Pancreas (tissue), 10 donors: ENCODE measurements at regions not wholly inside any gene's neighbourhood (a gene's known extent, or its start where the extent isn't known, plus 50 kb on each side); places are given as distances from the start of the nearest gene placed in this dataset.
"Not testable (repeated sequence)": the region's sequence is repeated elsewhere in the genome, so short reads cannot be mapped to it uniquely, and the experiment has no call there.

Experiments
- ATAC-seq, 4 donors: fragments of 200-7000 bp; cut with Tn5 transposase; one replicate each; pipeline versions ENCODE4 v1.8.0 to v1.9.1; 2020; ENCODE audit warnings: mild to moderate bottlenecking in 4 of 4, moderate library complexity in 4 of 4
- DNase-seq, 6 donors: peaks; one replicate each; pipeline ENCODE4 v3.0.0-alpha.2; 2020
- FAIRE-seq: peaks from 2 replicates; lab custom pipeline; 2012; peaks lifted over from hg19 to GRCh38; lab: Jason Lieb, UNC
- H3K27ac ChIP-seq, 4 donors: fragments of 200-600 bp; sonication (generic); 1 replicate in 3 of 4; 2 replicates in 1 of 4; pipeline versions ENCODE4 v1.5.0 to v1.8.0; 2020
- H3K27me3 ChIP-seq, 4 donors: fragments of 200-600 bp; one replicate each; pipeline ENCODE4 v1.8.0; 2021
- H3K36me3 ChIP-seq, 3 donors: fragments of 200-600 bp; sonication (generic) in 1 of 3; one replicate each; pipeline versions ENCODE4 v1.5.0 to v1.8.0; 2020 to 2021
- H3K4me1 ChIP-seq, 3 donors: fragments of 200-600 bp; one replicate each; pipeline ENCODE4 v1.8.0; 2021
- H3K4me3 ChIP-seq, 4 donors: fragments of 200-600 bp; sonication (generic) in 2 of 4; one replicate each; pipeline versions ENCODE4 v1.5.0 to v1.8.0; 2020 to 2021
- H3K9me3 ChIP-seq, 4 donors: fragments of 200-600 bp; one replicate each; pipeline ENCODE4 v1.8.0; 2021
- CTCF ChIP-seq, 4 donors: fragments of 200-600 bp; sonication (generic) in 3 of 4; IDR thresholded peaks; one replicate each; pipeline versions ENCODE4 v1.5.0 to v1.8.0; 2021; ENCODE audit warnings: antibody characterized with exemption in 4 of 4
- WGBS, 2 donors: extraction: QIAGEN DNeasy Blood & Tissue Kit; methylation state at CpG; one replicate each; pipeline ENCODE4 v1.1.7; 2013; 5-methylcytosine and 5-hydroxymethylcytosine counted together
- intact Hi-C, 3 donors: fragments of 100-400 bp; cut with DNase I; formaldehyde crosslinking; loops; one replicate each; pipeline versions ENCODE4 v1.11.1 to v1.14.2; 2022
- donor health status: healthy with polysubstance abuse.
- donor health status: DM: no; HTN: no; CAD: no; lungs with moderate emphysema.
- donor health status: DM: no; HTN: no; CAD: no.
- donor health status: control.
- donor health status: control.
- donor health status: Bipolar disorder and iron deficiency.
- donor health status: DM: yes; HTN: yes; CAD: no.
- donor health status: DM: no; HTN: no; CAD: no.
- donor health status: DM: no; HTN: no; CAD: no.
- donor health status: DM: yes; HTN: yes; CAD: no.

GRCh38 chr15:79777916-79778315 lies 118.9 kb downstream of the MTHFS start:
- no peak for FAIRE-seq
- WGBS, 2 donors: 51 to 53% methylated on average over 2 of the region's 2 CpGs
- no peaks in the 10 kb centered on the region for H3K36me3 ChIP-seq
- H3K27me3 ChIP-seq: no peaks in the 10 kb centered on the region
- TF ChIP-seq CTCF (IDR thresholded peaks at IDR 0.05): no peak
- no peak overlapping the region for H3K4me3 ChIP-seq
- intact Hi-C loops: no loop called here
- DNase-seq: no peak
- no peak overlapping the region for H3K27ac ChIP-seq
- ATAC-seq: no peak
- no peaks in the 10 kb centered on the region for H3K9me3 ChIP-seq
- H3K4me1 ChIP-seq: no peaks in the 10 kb centered on the region

DNA sequence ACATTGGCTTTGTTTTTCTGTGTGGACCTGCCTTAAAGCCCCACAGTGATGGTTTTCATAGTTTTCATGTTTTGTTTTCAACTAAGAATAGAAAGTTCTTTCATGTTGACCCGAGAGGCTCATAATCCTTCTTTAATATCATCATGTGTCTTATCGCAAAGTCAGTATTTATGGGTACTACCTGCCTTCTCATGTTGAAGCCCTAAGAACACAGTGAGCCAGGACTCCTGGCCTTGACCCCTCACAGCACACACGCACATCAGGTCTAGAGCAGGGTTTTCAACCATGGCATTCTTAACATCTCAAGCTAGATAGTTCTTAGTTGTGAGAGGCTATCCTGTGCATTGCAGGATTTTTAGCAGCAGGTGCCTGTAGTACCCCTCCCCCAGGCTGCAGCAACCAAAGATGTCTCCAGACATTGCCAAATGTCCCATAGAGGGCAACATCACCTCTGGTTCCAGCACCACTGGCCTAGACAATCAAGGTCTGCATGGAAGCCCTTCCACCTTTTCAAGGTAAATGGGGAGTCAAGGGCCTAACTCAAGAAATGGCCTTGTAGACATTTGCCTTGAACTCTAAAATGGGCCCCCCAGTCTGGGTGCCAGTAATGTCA lies 118.3 kb downstream of the MTHFS start:
- Histone ChIP-seq H3K9me3 (no peaks in the 10 kb centered on the region), H3K27ac (no peak overlapping the region), H3K27me3 (no peaks in the 10 kb centered on the region), H3K4me1 (no peaks in the 10 kb centered on the region), H3K4me3 (no peak overlapping the region), H3K36me3 (no peaks in the 10 kb centered on the region)
- TF ChIP-seq CTCF (IDR thresholded peaks at IDR 0.05): no peak
- 94 to 98% methylated on average over 3 of the region's 3 CpGs for WGBS, 2 donors
- intact Hi-C loops: no loop called here
- ATAC-seq (no peak), DNase-seq (no peak), FAIRE-seq (no peak)

GRCh38 chr15:79779746-79780145 lies 117.1 kb downstream of the MTHFS start:
- TF ChIP-seq CTCF (IDR thresholded peaks at IDR 0.05): no peak
- no peaks in the 10 kb centered on the region for H3K27me3 ChIP-seq
- no peaks in the 10 kb centered on the region for H3K36me3 ChIP-seq
- intact Hi-C loops: no loop called here
- H3K27ac ChIP-seq: no peak overlapping the region
- DNase-seq (no peak), FAIRE-seq (no peak), ATAC-seq (no peak)
- H3K4me3 ChIP-seq: no peak overlapping the region
- WGBS, 2 donors: 79 to 84% methylated on average over 2 of the region's 2 CpGs
- no peaks in the 10 kb centered on the region for H3K4me1 ChIP-seq
- H3K9me3 ChIP-seq: no peaks in the 10 kb centered on the region

DNA sequence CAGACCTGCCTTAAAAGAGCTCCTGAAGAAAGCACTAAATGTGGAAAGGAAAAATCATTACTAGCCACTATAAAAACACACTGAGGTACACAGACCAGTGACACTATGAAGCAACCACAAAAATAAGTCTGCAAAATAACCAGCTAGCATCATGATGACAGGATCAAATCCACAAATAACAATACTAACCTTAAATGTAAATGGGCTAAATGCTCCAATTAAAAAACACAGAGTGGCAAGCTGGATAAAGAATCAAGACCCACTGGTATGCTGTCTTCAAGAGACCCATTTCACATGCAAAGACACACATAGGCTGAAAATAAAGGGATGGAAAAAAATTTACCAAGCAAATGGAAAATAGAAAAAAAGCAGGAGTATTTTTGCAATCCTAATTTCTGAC lies 114.5 kb downstream of the MTHFS start:
- DNase-seq, H3K4me1 ChIP-seq, ATAC-seq, FAIRE-seq, H3K27ac ChIP-seq, H3K27me3 ChIP-seq, H3K4me3 ChIP-seq, H3K36me3 ChIP-seq, intact Hi-C loops, H3K9me3 ChIP-seq: not testable (repeated sequence)
